Astrocyte of the hippocampus (primary cell): ENCODE measurements at regions not wholly inside any gene's neighbourhood (a gene's known extent, or its start where the extent isn't known, plus 50 kb on each side); places are given as distances from the start of the nearest gene placed in this dataset.
"Not testable (repeated sequence)": the region's sequence is repeated elsewhere in the genome, so short reads cannot be mapped to it uniquely, and the experiment has no call there.

Source experiments
- DNase-seq: peaks from one replicate; pipeline ENCODE4 v3.0.0; 2011; ENCODE audit warnings: low read depth, low spot score

- no peak for DNase-seq
These were observed 346.8 kb downstream of the TRIM36 start for GRCh38 chr5:114822863-114823262.

GRCh38 chr5:114822436-114822835 lies 347.3 kb downstream of the TRIM36 start:
- no peak for DNase-seq

- no peak for DNase-seq
These were observed 379.3 kb downstream of the TRIM36 start for GRCh38 chr5:114790403-114790792.

GRCh38 chr5:114789773-114790402 lies 379.8 kb downstream of the TRIM36 start:
- peak; percentile 31 for DNase-seq

- DNase-seq = no peak
These were observed 386.8 kb downstream of the TRIM36 start for GRCh38 chr5:114782869-114783268.

- DNase-seq = no peak
These were observed 387.5 kb downstream of the TRIM36 start for GRCh38 chr5:114782177-114782576.

- DNase-seq = no peak
These were observed 389.4 kb downstream of the TRIM36 start for GRCh38 chr5:114780290-114780689.

- no peak for DNase-seq
These were observed 382.5 kb downstream of the KCNN2 start for GRCh38 chr5:114744406-114744805.

- no peak for DNase-seq
These were observed 372.4 kb downstream of the KCNN2 start for GRCh38 chr5:114734238-114734637.

- no peak for DNase-seq
These were observed 368.1 kb downstream of the KCNN2 start for GRCh38 chr5:114729986-114730385.

- DNase-seq = no peak
These were observed 365.5 kb downstream of the KCNN2 start for GRCh38 chr5:114727358-114727757.

GRCh38 chr5:114726131-114726530 lies 364.3 kb downstream of the KCNN2 start:
- no peak for DNase-seq

GRCh38 chr5:114719268-114719667 lies 357.4 kb downstream of the KCNN2 start:
- no peak for DNase-seq

GRCh38 chr5:114716955-114717354 lies 355.1 kb downstream of the KCNN2 start:
- no peak for DNase-seq

GRCh38 chr5:114704225-114704893 lies 342.5 kb downstream of the KCNN2 start:
- not testable (repeated sequence) for DNase-seq

GRCh38 chr5:114702731-114703130 lies 340.9 kb downstream of the KCNN2 start:
- DNase-seq = no peak

- no peak for DNase-seq
These were observed 340.3 kb downstream of the KCNN2 start for GRCh38 chr5:114702136-114702535.

GRCh38 chr5:114700823-114701222 lies 339.0 kb downstream of the KCNN2 start:
- no peak for DNase-seq

- DNase-seq = no peak
These were observed 333.5 kb downstream of the KCNN2 start for GRCh38 chr5:114695292-114695904.

- DNase-seq = no peak
These were observed 324.5 kb downstream of the KCNN2 start for GRCh38 chr5:114686356-114686755.

GRCh38 chr5:114678778-114679177 lies 316.9 kb downstream of the KCNN2 start:
- no peak for DNase-seq

- no peak for DNase-seq
These were observed 303.7 kb downstream of the KCNN2 start for GRCh38 chr5:114665551-114665950.

GRCh38 chr5:114660791-114661190 lies 298.9 kb downstream of the KCNN2 start:
- DNase-seq = no peak
